PC-3 (cell line): ENCODE measurements at regions not wholly inside any gene's neighbourhood (a gene's known extent, or its start where the extent isn't known, plus 50 kb on each side); places are given as distances from the start of the nearest gene placed in this dataset.

Experiments used
- CTCF ChIP-seq: fragments of 300-600 bp; sonication (generic); conservative IDR thresholded peaks from 2 replicates; pipeline ENCODE4 v1.5.1; 2017; ENCODE audit warnings: antibody characterized with exemption, low read depth, mild to moderate bottlenecking, low read length
- EZH2 ChIP-seq: fragments of 300-600 bp; sonication (generic); IDR thresholded peaks from one replicate; pipeline ENCODE4 v1.6.1; 2017; ENCODE audit warnings: antibody characterized with exemption, mild to moderate bottlenecking, low read length; ENCODE audit not compliant: unreplicated experiment
- EZH2phosphoT487 ChIP-seq: fragments of 300-600 bp; sonication (generic); IDR thresholded peaks from 2 replicates; pipeline ENCODE4 v1.6.1; 2018; ENCODE audit warnings: mild to moderate bottlenecking, antibody characterized with exemption, low read length, borderline replicate concordance

GRCh38 chr6:106829451-106829850 is 145.1 kb downstream of the CD24 start:
- TF ChIP-seq CTCF: no peak
- TF ChIP-seq EZH2phosphoT487: no peak
- no peak for TF ChIP-seq EZH2
